ENCODE measurements at regions not wholly inside any gene's neighbourhood (a gene's known extent, or its start where the extent isn't known, plus 50 kb on each side); places are given as distances from the start of the nearest gene placed in this dataset.

- TF ChIP-seq CEBPB (IDR thresholded peaks at IDR 0.05; ENCODE audit: low read depth, low read length) (no peak), USF2 (IDR thresholded peaks at IDR 0.05; ENCODE audit: low read length) (no peak)
These were observed 166.8 kb upstream of the FMN2 start for GRCh38 chr1:239924741-239925350.

Measured in H1 (cell line).